K562 (cell line): ENCODE measurements at regions not wholly inside any gene's neighbourhood (a gene's known extent, or its start where the extent isn't known, plus 50 kb on each side); places are given as distances from the start of the nearest gene placed in this dataset.

ENCODE experiments used
- AFF4 ChIP-seq: sonication (generic); formaldehyde crosslinking; IDR thresholded peaks from 2 replicates; pipeline ENCODE4 v1.8.0; 2023; ENCODE audit warnings: mild to moderate bottlenecking, missing genetic modification reagents
- EP300 ChIP-seq: IDR thresholded peaks from 2 replicates; pipeline ENCODE4 v1.6.1; 2012; ENCODE audit warnings: low read length, improper control_type of control experiment
- GATAD2B ChIP-seq: fragments of 450-650 bp; IDR thresholded peaks from 2 replicates; pipeline ENCODE4 v1.6.1; 2017; ENCODE audit warnings: mild to moderate bottlenecking, borderline replicate concordance
- HBP1 ChIP-seq: fragments of 450-650 bp; formaldehyde crosslinking; IDR thresholded peaks from 2 replicates; pipeline ENCODE4 v1.4.0; 2022; ENCODE audit warnings: missing genetic modification characterization
- HDAC1 ChIP-seq, 2 experiments: fragments of 450-650 bp; IDR thresholded peaks; 2 replicates each; pipeline ENCODE4 v1.6.1; 2016 to 2017; ENCODE audit warnings: inconsistent platforms in 1 of 2, mild to moderate bottlenecking in 1 of 2, moderate library complexity in 1 of 2
- JUN ChIP-seq, 2 experiments: sonication (generic) in 1 of 2; formaldehyde crosslinking in 1 of 2; IDR thresholded peaks; 2 replicates each; pipeline versions ENCODE4 v1.6.1 to v1.8.0; 2012 to 2022; ENCODE audit warnings: borderline replicate concordance in 2 of 2, mild to moderate bottlenecking in 2 of 2, improper control_type of control experiment in 1 of 2, low read depth in 1 of 2, low read length in 1 of 2, missing genetic modification reagents in 1 of 2
- POLR2A ChIP-seq: fragments of 450-650 bp; conservative IDR thresholded peaks from 2 replicates; pipeline ENCODE4 v1.6.1; 2016
- PREB ChIP-seq: sonication (generic); formaldehyde crosslinking; IDR thresholded peaks from 2 replicates; pipeline ENCODE4 v1.8.1; 2023; ENCODE audit warnings: mild to moderate bottlenecking, missing genetic modification reagents
- RBBP5 ChIP-seq: fragments of 200-600 bp; sonication (generic); IDR thresholded peaks from 2 replicates; pipeline ENCODE4 v1.6.1; 2012; ENCODE audit warnings: borderline replicate concordance, mild to moderate bottlenecking, low read length, control low read depth, inconsistent platforms; ENCODE audit not compliant: insufficient read depth, poor library complexity, severe bottlenecking
- TEAD4 ChIP-seq, 2 experiments: sonication (generic) in 1 of 2; formaldehyde crosslinking in 1 of 2; IDR thresholded peaks; 2 replicates each; pipeline versions ENCODE4 v1.6.1 to v1.8.0; 2012 to 2022; ENCODE audit warnings: borderline replicate concordance in 1 of 2, inconsistent platforms in 1 of 2, low read length in 1 of 2, mild to moderate bottlenecking in 1 of 2, missing genetic modification reagents in 1 of 2
- XRCC4 ChIP-seq: IDR thresholded peaks from one replicate; pipeline ENCODE4 v1.6.1; 2011; ENCODE audit not compliant: insufficient read depth, insufficient read length; ENCODE audit errors: extremely low read depth
- ZNF232 ChIP-seq: sonication (generic); formaldehyde crosslinking; IDR thresholded peaks from 2 replicates; pipeline ENCODE4 v1.8.0; 2022; ENCODE audit warnings: mild to moderate bottlenecking, missing genetic modification reagents
- ZNF24 ChIP-seq: fragments of 450-650 bp; IDR thresholded peaks from 2 replicates; pipeline ENCODE4 v1.6.1; 2016
- TF ChIP-seq, protein P1 (sequence below): fragments of 250-450 bp; sonication (Bioruptor Pico); IDR thresholded peaks from 2 replicates; pipeline ENCODE4 v1.5.0; 2020; ENCODE audit warnings: mild to moderate bottlenecking, borderline replicate concordance

GRCh38 chr14:82445810-82446570 lies 912.3 kb upstream of the SEL1L start:
- TF ChIP-seq HBP1 (no peak), HDAC1 (IDR thresholded peaks at IDR 0.05) (no peak), GATAD2B (no peak), POLR2A (no peak), ZNF24 (no peak), XRCC4 (no peak), AFF4 (no peak), TEAD4 (IDR thresholded peaks at IDR 0.05; ENCODE audit: low read length) (no peak), TEAD4 (CRISPR knock-in tag; IDR thresholded peaks at IDR 0.05; ENCODE audit: borderline replicate concordance) (no peak), RBBP5 (no peak), JUN (IDR thresholded peaks at IDR 0.05; ENCODE audit: borderline replicate concordance, low read depth, low read length) (no peak), JUN (CRISPR knock-in tag; IDR thresholded peaks at IDR 0.05; ENCODE audit: borderline replicate concordance) (no peak), ZNF232 (CRISPR knock-in tag) (no peak), EP300 (no peak), PREB (CRISPR knock-in tag) (no peak)
- TF ChIP-seq, protein P1, sequence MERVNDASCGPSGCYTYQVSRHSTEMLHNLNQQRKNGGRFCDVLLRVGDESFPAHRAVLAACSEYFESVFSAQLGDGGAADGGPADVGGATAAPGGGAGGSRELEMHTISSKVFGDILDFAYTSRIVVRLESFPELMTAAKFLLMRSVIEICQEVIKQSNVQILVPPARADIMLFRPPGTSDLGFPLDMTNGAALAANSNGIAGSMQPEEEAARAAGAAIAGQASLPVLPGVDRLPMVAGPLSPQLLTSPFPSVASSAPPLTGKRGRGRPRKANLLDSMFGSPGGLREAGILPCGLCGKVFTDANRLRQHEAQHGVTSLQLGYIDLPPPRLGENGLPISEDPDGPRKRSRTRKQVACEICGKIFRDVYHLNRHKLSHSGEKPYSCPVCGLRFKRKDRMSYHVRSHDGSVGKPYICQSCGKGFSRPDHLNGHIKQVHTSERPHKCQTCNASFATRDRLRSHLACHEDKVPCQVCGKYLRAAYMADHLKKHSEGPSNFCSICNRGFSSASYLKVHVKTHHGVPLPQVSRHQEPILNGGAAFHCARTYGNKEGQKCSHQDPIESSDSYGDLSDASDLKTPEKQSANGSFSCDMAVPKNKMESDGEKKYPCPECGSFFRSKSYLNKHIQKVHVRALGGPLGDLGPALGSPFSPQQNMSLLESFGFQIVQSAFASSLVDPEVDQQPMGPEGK (CRISPR knock-in tag), result no peak
